GM18858 (cell line): ENCODE measurements at regions not wholly inside any gene's neighbourhood (a gene's known extent, or its start where the extent isn't known, plus 50 kb on each side); places are given as distances from the start of the nearest gene placed in this dataset.

Experiments used
- ATAC-seq: cut with Tn5 transposase; IDR thresholded peaks from one replicate; pipeline ENCODE4 v1.9.1; 2021; ENCODE audit not compliant: unreplicated experiment

- ATAC-seq, result no peak
These were observed 70.4 kb upstream of the C15orf39 start for GRCh38 chr15:75131269-75131643.

- no peak for ATAC-seq
These were observed 66.9 kb upstream of the C15orf39 start for GRCh38 chr15:75134748-75135147.

GRCh38 chr15:75136118-75136517, 65.6 kb upstream of the C15orf39 start:
- ATAC-seq, result no peak

- no peak for ATAC-seq
These were observed 64.9 kb upstream of the C15orf39 start for GRCh38 chr15:75136758-75137157.

GRCh38 chr15:75138016-75138999, 63.4 kb upstream of the C15orf39 start:
- ATAC-seq, result no peak

- ATAC-seq, result no peak
These were observed 61.4 kb upstream of the C15orf39 start for GRCh38 chr15:75140080-75140879.

GRCh38 chr15:75142499-75142898, 59.2 kb upstream of the C15orf39 start:
- ATAC-seq, result no peak

GRCh38 chr15:75143738-75144334, 57.8 kb upstream of the C15orf39 start:
- ATAC-seq, result no peak

- no peak for ATAC-seq
These were observed 56.4 kb upstream of the C15orf39 start for GRCh38 chr15:75145027-75145841.

- ATAC-seq, result no peak
These were observed 53.4 kb upstream of the C15orf39 start for GRCh38 chr15:75148280-75148679.

- ATAC-seq, result no peak
These were observed 51.6 kb upstream of the C15orf39 start for GRCh38 chr15:75149867-75150709.

GRCh38 chr15:75151214-75152128, 50.2 kb upstream of the C15orf39 start:
- no peak for ATAC-seq
